ENCODE measurements at regions not wholly inside any gene's neighbourhood (a gene's known extent, or its start where the extent isn't known, plus 50 kb on each side); places are given as distances from the start of the nearest gene placed in this dataset.

GRCh38 chr6:14463110-14463509 is 345.5 kb downstream of the CD83 start:
- no peak overlapping the region for H2AFZ ChIP-seq (ENCODE audit: low read depth, low read length, poor library complexity, severe bottlenecking)
- H3K27me3 ChIP-seq (ENCODE audit: insufficient read depth, low read length): no peaks in the 10 kb centered on the region
- no peak overlapping the region for H3K4me3 ChIP-seq (replicated peaks in 1 of 2; ENCODE audit: low read depth in 1 of 2, low read length in 2 of 2)
- H3K9me3 ChIP-seq (ENCODE audit: control insufficient read depth in 1 of 2, insufficient read depth in 1 of 2, low read depth in 1 of 2, low read length in 2 of 2): no peaks in the 10 kb centered on the region
- no peaks in the 10 kb centered on the region for H3K79me2 ChIP-seq (ENCODE audit: insufficient read depth, low read length)
- intact Hi-C loops (cut with micrococcal nuclease): no loop called here
- CTCF ChIA-PET: no interaction called here
- H3K4me2 ChIP-seq (ENCODE audit: low read length): no peak overlapping the region
- H3K27ac ChIP-seq (ENCODE audit: low read depth, low read length): no peak overlapping the region
- POLR2A ChIA-PET: no interaction called here
- no peaks in the 10 kb centered on the region for H3K9me2 ChIP-seq (ENCODE audit: insufficient read depth)
- BruUV-seq (replicated peaks): no TSS peak
- TF ChIP-seq ZFX (IDR thresholded peaks at IDR 0.05): no peak
- no peak for TF ChIP-seq ZBTB33 (IDR thresholded peaks at IDR 0.05; ENCODE audit: extremely low read depth, insufficient replicate concordance, low read length)
- no peak for TF ChIP-seq SRF (IDR thresholded peaks at IDR 0.05; ENCODE audit: low read depth)
- TF ChIP-seq POLR2AphosphoS5 (IDR thresholded peaks at IDR 0.05; ENCODE audit: low read depth, low read length): no peak
- no peak for TF ChIP-seq CEBPB (IDR thresholded peaks at IDR 0.05; ENCODE audit: low read depth)
- no peak for ATAC-seq
- H3K36me3 ChIP-seq (ENCODE audit: control insufficient read depth in 1 of 2, insufficient read depth in 2 of 2, low read length in 2 of 2): no peaks in the 10 kb centered on the region
- RAD21 ChIA-PET (ENCODE audit: low non-redundant PET in 1 of 2, low total read pairs in 2 of 2, uncharacterized antibody in 2 of 2, unreplicated experiment in 2 of 2): no interaction called here
- no peaks in the 10 kb centered on the region for H3K4me1 ChIP-seq (ENCODE audit: control insufficient read depth in 1 of 2, insufficient read depth in 2 of 2, low read length in 2 of 2)
- no peaks in the 10 kb centered on the region for H4K20me1 ChIP-seq (ENCODE audit: insufficient read depth)
- no peak overlapping the region for H3K9ac ChIP-seq (ENCODE audit: low read length)
- DNase-seq (ENCODE audit: low read depth, low spot score): no peak

- H2AFZ ChIP-seq (ENCODE audit: low read depth, low read length, poor library complexity, severe bottlenecking): no peak overlapping the region
- intact Hi-C loops (cut with micrococcal nuclease): no loop called here
Measured at GRCh38 chr6:14464055-14464454, 346.5 kb downstream of the CD83 start.

More at GRCh38 chr6:14464055-14464454, 346.5 kb downstream of the CD83 start:
- CTCF ChIA-PET: no interaction called here
- Histone ChIP-seq H3K9me3 (ENCODE audit: control insufficient read depth in 1 of 2, insufficient read depth in 1 of 2, low read depth in 1 of 2, low read length in 2 of 2) (no peaks in the 10 kb centered on the region), H3K27ac (ENCODE audit: low read depth, low read length) (no peak overlapping the region), H3K79me2 (ENCODE audit: insufficient read depth, low read length) (no peaks in the 10 kb centered on the region), H3K4me1 (ENCODE audit: control insufficient read depth in 1 of 2, insufficient read depth in 2 of 2, low read length in 2 of 2) (no peaks in the 10 kb centered on the region), H3K4me2 (ENCODE audit: low read length) (no peak overlapping the region), H3K36me3 (ENCODE audit: control insufficient read depth in 1 of 2, insufficient read depth in 2 of 2, low read length in 2 of 2) (no peaks in the 10 kb centered on the region), H3K4me3 (replicated peaks in 1 of 2; ENCODE audit: low read depth in 1 of 2, low read length in 2 of 2) (no peak overlapping the region), H3K27me3 (ENCODE audit: insufficient read depth, low read length) (no peaks in the 10 kb centered on the region), H3K9me2 (ENCODE audit: insufficient read depth) (no peaks in the 10 kb centered on the region), H3K9ac (ENCODE audit: low read length) (no peak overlapping the region), H4K20me1 (ENCODE audit: insufficient read depth) (no peaks in the 10 kb centered on the region)
- BruUV-seq (replicated peaks): no TSS peak
- DNase-seq (ENCODE audit: low read depth, low spot score) (no peak), ATAC-seq (no peak)
- TF ChIP-seq RAD21 (IDR thresholded peaks at IDR 0.05; ENCODE audit: low read depth) (0 out of 2 replicates have a peak, but pooled peaks have one; percentile 15), REST (IDR thresholded peaks at IDR 0.05; ENCODE audit: low read depth) (no peak), POLR2AphosphoS5 (IDR thresholded peaks at IDR 0.05; ENCODE audit: low read depth, low read length) (no peak), CTCF (IDR thresholded peaks at IDR 0.05 in 2 of 3, conservative IDR thresholded peaks at IDR 0.05 in 1 of 3; ENCODE audit: borderline replicate concordance in 1 of 3, insufficient read depth in 1 of 3, low read depth in 2 of 3, low read length in 2 of 3) (peak in 1 of 3 experiments; percentile 33; a peak in 2 of 6 replicates), EZH2phosphoT487 (IDR thresholded peaks at IDR 0.05; ENCODE audit: borderline replicate concordance) (no peak)
- RAD21 ChIA-PET (ENCODE audit: low non-redundant PET in 1 of 2, low total read pairs in 2 of 2, uncharacterized antibody in 2 of 2, unreplicated experiment in 2 of 2): no interaction called here
- POLR2A ChIA-PET: no interaction called here

All from HCT116 (cell line).